K562 (cell line): ENCODE measurements at regions not wholly inside any gene's neighbourhood (a gene's known extent, or its start where the extent isn't known, plus 50 kb on each side); places are given as distances from the start of the nearest gene placed in this dataset.
A peak's percentile ranks its signal among the peaks of the same experiment; 100 is the strongest.

ENCODE experiments used
- ATF1 ChIP-seq, 2 experiments: fragments of 450-650 bp in 1 of 2; IDR thresholded peaks; 2 replicates each; pipeline ENCODE4 v1.6.1; 2016; ENCODE audit warnings: missing compliant biosample characterization in 1 of 2, missing genetic modification characterization in 1 of 2
- DNMT1 ChIP-seq: fragments of 450-650 bp; IDR thresholded peaks from 2 replicates; pipeline ENCODE4 v1.6.1; 2016; ENCODE audit warnings: antibody characterized with exemption, mild to moderate bottlenecking
- KLF1 ChIP-seq: fragments of 450-650 bp; IDR thresholded peaks from 2 replicates; pipeline ENCODE4 v1.6.1; 2016; ENCODE audit warnings: missing genetic modification characterization, missing compliant biosample characterization
- PML ChIP-seq: IDR thresholded peaks from 2 replicates; pipeline ENCODE4 v1.6.1; 2012; ENCODE audit warnings: low read length, inconsistent platforms
- REST ChIP-seq, 2 experiments: fragments of 450-650 bp; formaldehyde crosslinking in 1 of 2; IDR thresholded peaks; 2 replicates each; pipeline versions ENCODE4 v1.4.0 to v1.6.1; 2014 to 2020; ENCODE audit warnings: mild to moderate bottlenecking in 2 of 2, borderline replicate concordance in 1 of 2, low read depth in 1 of 2
- SMAD1 ChIP-seq: fragments of 150-350 bp; IDR thresholded peaks from 2 replicates; pipeline ENCODE4 v1.6.1; 2014; ENCODE audit warnings: low read length, low read depth; ENCODE audit not compliant: partially characterized antibody
- SNAPC5 ChIP-seq: fragments of 250-450 bp; sonication (Bioruptor Pico); IDR thresholded peaks from 2 replicates; pipeline ENCODE4 v1.8.0; 2021; ENCODE audit warnings: moderate library complexity, mild to moderate bottlenecking, inconsistent platforms
- SOX6 ChIP-seq: fragments of 450-650 bp; IDR thresholded peaks from 2 replicates; pipeline ENCODE4 v1.6.1; 2014; ENCODE audit warnings: mild to moderate bottlenecking
- ZKSCAN1 ChIP-seq: fragments of 150-350 bp; IDR thresholded peaks from 2 replicates; pipeline ENCODE4 v1.6.1; 2016; ENCODE audit warnings: low read depth, low read length
- ZKSCAN8 ChIP-seq: fragments of 200-800 bp; sonication (Bioruptor generic); IDR thresholded peaks from 2 replicates; pipeline ENCODE4 v1.6.1; 2016; ENCODE audit warnings: missing genetic modification characterization, missing compliant biosample characterization
- ZNF174 ChIP-seq: fragments of 250-450 bp; sonication (Bioruptor Pico); IDR thresholded peaks from 2 replicates; pipeline ENCODE4 v1.4.0; 2020; ENCODE audit warnings: mild to moderate bottlenecking
- TF ChIP-seq, protein P1 (sequence below): fragments of 250-450 bp; sonication (Bioruptor Pico); IDR thresholded peaks from 2 replicates; pipeline ENCODE4 v1.5.0; 2021; ENCODE audit warnings: mild to moderate bottlenecking, borderline replicate concordance
- TF ChIP-seq, protein P2 (sequence below): fragments of 450-650 bp; IDR thresholded peaks from 2 replicates; pipeline ENCODE4 v1.6.1; 2018; ENCODE audit not compliant: partially characterized antibody

DNA sequence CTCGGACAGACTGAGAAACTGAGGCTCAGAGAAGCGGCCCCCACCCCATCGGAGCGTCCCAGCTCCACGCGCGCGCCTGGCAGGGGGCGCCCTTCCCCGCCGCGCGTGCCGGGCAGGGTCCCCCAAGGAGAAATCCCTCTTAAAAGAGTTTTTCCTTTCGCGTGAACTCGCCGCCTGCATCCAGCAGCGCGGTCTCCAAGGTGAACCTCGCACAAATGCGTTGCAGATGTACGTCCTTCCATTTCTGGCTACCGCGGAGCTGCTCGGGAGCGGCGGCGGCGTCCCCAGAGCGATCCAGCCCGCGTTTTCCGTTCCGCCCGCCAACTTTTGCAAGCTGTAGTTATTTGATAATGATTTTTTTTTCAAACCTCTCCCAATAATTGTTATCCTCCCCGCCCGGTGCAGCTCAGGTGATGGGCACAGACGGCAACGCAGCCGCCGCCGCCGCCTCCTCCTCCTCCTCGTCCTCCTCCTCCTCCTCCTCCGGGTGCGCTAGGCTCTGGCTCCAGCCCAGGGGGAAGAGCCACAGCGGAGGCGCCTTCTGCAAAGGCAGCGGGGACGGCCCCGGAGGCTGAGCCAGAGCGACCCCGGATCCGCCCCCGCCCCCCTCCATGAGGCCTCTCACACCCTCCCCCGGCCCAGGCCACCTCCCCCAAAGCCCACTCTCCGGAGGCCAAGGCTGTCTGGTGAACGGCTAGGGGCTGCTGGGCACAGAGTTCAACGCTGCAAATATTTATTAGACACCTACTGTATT lies 74.0 kb upstream of the CUX1 start (continued):
- TF ChIP-seq, protein P1, sequence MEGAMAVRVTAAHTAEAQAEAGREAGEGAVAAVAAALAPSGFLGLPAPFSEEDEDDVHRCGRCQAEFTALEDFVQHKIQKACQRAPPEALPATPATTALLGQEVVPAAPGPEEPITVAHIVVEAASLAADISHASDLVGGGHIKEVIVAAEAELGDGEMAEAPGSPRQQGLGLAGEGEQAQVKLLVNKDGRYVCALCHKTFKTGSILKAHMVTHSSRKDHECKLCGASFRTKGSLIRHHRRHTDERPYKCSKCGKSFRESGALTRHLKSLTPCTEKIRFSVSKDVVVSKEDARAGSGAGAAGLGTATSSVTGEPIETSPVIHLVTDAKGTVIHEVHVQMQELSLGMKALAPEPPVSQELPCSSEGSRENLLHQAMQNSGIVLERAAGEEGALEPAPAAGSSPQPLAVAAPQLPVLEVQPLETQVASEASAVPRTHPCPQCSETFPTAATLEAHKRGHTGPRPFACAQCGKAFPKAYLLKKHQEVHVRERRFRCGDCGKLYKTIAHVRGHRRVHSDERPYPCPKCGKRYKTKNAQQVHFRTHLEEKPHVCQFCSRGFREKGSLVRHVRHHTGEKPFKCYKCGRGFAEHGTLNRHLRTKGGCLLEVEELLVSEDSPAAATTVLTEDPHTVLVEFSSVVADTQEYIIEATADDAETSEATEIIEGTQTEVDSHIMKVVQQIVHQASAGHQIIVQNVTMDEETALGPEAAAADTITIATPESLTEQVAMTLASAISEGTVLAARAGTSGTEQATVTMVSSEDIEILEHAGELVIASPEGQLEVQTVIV (CRISPR knock-in tag), result no peak
- no peak for TF ChIP-seq SMAD1
- TF ChIP-seq, protein P2, sequence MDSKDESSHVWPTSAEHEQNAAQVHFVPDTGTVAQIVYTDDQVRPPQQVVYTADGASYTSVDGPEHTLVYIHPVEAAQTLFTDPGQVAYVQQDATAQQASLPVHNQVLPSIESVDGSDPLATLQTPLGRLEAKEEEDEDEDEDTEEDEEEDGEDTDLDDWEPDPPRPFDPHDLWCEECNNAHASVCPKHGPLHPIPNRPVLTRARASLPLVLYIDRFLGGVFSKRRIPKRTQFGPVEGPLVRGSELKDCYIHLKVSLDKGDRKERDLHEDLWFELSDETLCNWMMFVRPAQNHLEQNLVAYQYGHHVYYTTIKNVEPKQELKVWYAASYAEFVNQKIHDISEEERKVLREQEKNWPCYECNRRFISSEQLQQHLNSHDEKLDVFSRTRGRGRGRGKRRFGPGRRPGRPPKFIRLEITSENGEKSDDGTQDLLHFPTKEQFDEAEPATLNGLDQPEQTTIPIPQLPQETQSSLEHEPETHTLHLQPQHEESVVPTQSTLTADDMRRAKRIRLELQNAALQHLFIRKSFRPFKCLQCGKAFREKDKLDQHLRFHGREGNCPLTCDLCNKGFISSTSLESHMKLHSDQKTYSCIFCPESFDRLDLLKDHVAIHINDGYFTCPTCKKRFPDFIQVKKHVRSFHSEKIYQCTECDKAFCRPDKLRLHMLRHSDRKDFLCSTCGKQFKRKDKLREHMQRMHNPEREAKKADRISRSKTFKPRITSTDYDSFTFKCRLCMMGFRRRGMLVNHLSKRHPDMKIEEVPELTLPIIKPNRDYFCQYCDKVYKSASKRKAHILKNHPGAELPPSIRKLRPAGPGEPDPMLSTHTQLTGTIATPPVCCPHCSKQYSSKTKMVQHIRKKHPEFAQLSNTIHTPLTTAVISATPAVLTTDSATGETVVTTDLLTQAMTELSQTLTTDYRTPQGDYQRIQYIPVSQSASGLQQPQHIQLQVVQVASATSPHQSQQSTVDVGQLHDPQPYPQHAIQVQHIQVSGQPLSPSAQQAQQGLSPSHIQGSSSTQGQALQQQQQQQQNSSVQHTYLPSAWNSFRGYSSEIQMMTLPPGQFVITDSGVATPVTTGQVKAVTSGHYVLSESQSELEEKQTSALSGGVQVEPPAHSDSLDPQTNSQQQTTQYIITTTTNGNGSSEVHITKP, result no peak
- peak; percentile 98 for TF ChIP-seq ZKSCAN8 (CRISPR knock-in tag)
- TF ChIP-seq ZKSCAN1, result no peak
- peak; percentile 61 for TF ChIP-seq REST (IDR thresholded peaks at IDR 0.05; ENCODE audit: borderline replicate concordance)
- no peak for TF ChIP-seq REST (CRISPR knock-in tag; IDR thresholded peaks at IDR 0.05; ENCODE audit: low read depth)
- no peak for TF ChIP-seq SOX6
- TF ChIP-seq ZNF174 (CRISPR knock-in tag), result no peak
- no peak for TF ChIP-seq KLF1 (tag)
- TF ChIP-seq PML, result 0 out of 2 replicates have a peak, but pooled peaks have one; percentile 27
- TF ChIP-seq ATF1 (CRISPR knock-in tag; IDR thresholded peaks at IDR 0.05), result no peak
- peak; percentile 52 for TF ChIP-seq ATF1 (tag; IDR thresholded peaks at IDR 0.05)
- no peak for TF ChIP-seq DNMT1
- no peak for TF ChIP-seq SNAPC5 (CRISPR knock-in tag)
